PFSK-1 (cell line): ENCODE measurements at regions not wholly inside any gene's neighbourhood (a gene's known extent, or its start where the extent isn't known, plus 50 kb on each side); places are given as distances from the start of the nearest gene placed in this dataset.

Experiments used
- FOXP2 ChIP-seq: optimal IDR thresholded peaks from 2 replicates; pipeline ENCODE3; 2011; ENCODE audit warnings: borderline replicate concordance, control low read depth, inconsistent platforms; ENCODE audit not compliant: insufficient read depth; ENCODE audit errors: extremely low read length, extremely low read depth
- POLR2AphosphoS5 ChIP-seq: IDR thresholded peaks from 2 replicates; pipeline ENCODE4 v1.6.1; 2012; ENCODE audit warnings: low read depth, mild to moderate bottlenecking, control low read depth, low read length, moderate library complexity
- REST ChIP-seq, 2 experiments: IDR thresholded peaks; 2 replicates each; pipeline versions ENCODE4 v1.6.1 to v1.8.0; 2011 to 2012; ENCODE audit warnings: low read depth in 2 of 2, low read length in 2 of 2, control low read depth in 1 of 2, inconsistent platforms in 1 of 2, mild to moderate bottlenecking in 1 of 2, moderate library complexity in 1 of 2; ENCODE audit not compliant: insufficient read depth in 1 of 2
- SIN3A ChIP-seq: IDR thresholded peaks from 2 replicates; pipeline ENCODE4 v1.6.1; 2012; ENCODE audit warnings: mild to moderate bottlenecking, low read length, moderate library complexity, borderline replicate concordance; ENCODE audit not compliant: insufficient read depth
- TAF1 ChIP-seq: IDR thresholded peaks from 2 replicates; pipeline ENCODE4 v1.6.1; 2012; ENCODE audit warnings: low read length, control low read depth, borderline replicate concordance; ENCODE audit not compliant: insufficient read depth

- TF ChIP-seq POLR2AphosphoS5 (no peak), REST (IDR thresholded peaks at IDR 0.05; ENCODE audit: insufficient read depth in 1 of 2, low read depth in 2 of 2, low read length in 2 of 2) (no peak), SIN3A (no peak), TAF1 (no peak), FOXP2 (no peak)
Measured at GRCh38 chr9:99441829-99442228, 219.7 kb downstream of the SEC61B start.
